Stimulated activated CD8-positive, alpha-beta memory T cell treated with anti-CD3 and anti-CD28 coated beads, Interleukin-4, amount 100 ng/mL, for 48 hours (primary cell): ENCODE measurements at regions not wholly inside any gene's neighbourhood (a gene's known extent, or its start where the extent isn't known, plus 50 kb on each side); places are given as distances from the start of the nearest gene placed in this dataset.

Experiments used
- DNase-seq: peaks from one replicate; pipeline ENCODE4 v3.0.0-alpha.2; 2020

DNA sequence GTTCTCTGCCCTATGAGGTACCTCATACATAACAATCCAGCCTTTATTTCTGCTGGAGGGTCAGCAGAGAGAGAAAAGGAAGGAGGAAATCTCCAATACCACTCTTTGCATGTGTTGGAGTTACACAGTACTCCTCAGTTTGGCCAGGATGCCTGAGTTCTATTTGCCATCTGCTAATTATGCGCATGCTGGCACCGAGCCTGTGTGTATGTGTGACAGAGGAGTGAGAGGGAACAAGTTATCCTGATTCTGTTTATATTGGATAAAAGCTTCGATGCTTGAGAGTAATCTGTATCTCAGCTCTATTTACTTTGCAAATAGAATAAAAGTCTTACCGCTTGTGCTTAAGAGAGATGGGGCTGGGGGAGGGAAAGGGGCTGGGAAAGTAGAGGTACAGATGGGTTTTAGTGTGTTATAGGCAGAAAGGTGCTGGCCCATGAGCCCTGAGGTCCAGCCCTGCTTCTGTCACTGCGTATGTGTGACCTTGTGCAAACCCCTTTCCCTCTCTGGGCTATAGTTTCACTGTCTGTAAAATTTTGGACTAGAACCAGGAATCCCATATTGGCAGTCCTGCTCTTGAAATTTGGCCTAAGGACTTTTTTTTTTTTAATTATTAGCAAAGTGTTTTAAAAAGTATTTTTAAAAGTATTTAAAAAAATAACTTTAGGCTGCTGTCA lies 54.5 kb upstream of the PLXNA2 start:
- DNase-seq = no peak

DNA sequence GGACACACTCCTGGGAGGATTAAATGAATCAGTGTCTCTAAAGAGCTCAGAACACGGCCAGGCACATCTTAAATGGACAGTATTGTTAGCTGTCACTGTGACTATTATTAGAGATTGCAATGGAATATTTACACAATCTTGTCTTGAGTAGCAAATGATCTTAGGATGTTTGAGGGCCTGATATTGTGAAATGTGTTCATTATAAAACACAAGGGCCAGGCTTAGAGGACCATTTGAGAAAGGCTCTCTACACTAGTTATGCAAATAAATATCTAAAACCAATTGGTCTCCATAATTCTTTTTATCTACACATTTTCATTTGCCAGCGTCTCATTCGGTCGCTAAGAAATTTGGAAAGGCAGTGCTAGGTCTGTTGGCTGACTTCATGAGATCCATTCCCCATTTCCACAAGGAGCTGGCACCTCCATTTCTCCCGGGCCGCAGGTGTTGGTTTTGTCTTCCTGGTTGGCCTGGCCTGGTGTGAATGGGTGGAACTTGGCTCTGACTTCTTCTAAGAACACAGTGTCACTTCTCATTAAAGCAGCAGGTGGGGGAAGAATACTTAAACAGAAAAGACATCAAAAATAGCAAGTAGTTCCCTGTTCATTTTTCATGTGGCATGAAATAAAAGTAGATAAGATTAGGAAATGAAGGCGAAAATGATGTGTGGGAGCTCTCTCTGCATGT lies 56.0 kb upstream of the PLXNA2 start:
- no peak for DNase-seq

DNA sequence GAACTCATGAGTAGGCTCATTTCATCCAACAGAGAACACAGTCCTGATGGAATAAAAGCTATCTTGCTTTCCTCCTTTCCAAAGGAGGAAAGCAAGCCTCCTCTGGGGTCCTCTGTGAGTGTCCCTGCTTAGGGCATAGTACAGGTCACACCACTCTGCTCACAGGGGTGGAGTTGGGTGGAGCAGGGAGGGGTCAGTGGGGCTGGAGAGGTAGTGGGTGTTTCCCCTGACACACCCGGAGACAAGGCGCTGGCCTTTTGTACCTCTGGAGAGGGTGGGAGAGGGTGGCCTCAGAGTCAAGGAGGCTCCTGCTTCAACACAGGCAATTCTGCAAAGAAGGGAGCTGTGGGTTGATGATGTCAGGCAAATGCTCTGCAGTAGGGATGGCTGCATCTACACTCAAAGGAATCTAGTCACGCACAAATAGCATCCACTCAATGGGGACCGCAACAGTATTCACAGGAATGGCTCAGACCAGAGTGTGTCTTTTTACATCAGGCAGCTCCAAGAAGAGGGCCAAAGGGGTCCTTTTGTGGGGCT lies 58.6 kb upstream of the PLXNA2 start:
- DNase-seq = no peak

DNA sequence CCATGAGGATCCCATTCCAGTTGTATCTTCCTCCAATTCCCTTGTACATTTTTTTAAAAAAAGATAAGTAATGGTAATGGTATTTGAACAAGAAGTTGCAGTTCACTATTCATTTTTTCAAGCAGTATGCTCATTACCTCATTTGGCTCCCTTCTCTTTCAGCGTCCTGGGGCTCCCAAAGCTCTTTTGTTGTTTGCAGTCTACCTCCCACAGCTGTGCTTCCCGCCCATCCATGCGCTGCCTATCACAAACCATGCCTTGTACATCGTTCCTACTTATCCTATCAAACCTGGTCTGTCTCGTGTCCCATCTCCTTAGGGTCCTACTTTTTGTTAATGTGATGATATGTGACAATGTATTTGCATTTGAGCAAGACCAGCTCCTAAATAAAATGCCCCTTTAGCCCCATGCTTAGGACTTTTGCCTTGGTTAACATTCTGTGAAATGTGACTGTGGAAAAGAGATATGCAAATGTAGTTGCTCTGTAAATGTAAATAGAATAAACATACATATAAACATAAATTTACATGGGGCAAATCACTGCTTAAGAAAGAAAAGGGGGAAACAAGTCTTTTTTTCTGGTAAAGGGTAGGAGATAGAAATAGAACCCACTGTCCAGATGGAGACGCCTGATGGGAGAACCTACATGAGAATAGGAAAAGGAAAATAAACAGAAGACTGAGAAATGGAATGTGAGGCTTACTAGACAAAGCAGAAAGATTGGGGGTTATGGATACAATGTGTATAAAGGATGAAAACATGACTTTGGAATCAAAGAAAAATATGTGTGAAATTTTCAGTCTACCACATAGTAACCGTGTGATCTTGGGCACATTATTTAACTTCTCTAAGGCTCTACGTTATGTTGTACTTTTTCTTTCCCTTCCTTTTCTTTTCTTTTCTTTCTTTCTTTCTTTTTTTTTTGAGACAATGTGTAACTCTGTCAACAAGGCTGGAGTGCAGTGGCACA lies 59.8 kb upstream of the PLXNA2 start:
- DNase-seq = no peak

DNA sequence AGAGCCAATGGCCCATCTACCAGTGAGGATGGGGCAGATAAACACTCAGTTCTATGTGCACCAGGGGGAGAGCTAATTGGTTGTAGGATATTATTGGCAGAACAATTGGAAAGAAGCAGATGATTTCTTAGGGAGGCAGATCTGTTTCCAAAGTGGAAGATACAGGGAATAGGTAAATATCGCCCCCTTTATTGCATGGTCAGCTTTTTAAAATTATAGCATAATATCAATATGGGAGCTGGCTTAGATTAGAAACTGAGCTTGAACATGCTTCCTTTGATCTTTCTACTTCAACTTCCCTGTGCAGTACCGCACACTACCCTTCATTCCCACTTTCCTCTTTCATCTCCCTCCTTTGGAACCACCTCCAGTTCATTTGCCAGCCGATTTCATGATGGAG lies 64.0 kb upstream of the PLXNA2 start:
- DNase-seq = no peak

DNA sequence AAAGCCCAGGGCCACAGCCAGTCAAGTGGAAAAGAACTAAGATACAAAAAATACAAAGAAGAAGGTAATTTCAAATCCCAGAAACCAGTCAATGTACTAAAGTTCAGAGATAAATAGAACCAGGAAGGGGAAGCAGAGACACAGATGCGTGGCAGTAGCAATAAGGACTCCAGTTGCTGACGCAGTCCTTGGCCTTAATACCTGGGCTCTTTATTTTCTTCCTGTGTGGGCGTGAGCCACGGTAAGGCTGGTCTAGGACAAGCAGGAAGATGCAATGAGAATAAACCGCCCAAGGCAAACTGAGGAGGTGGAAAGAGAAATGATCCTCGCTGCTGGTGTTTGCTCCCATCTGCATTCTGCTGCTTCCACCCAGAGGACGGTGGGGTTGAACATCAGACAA lies 65.6 kb upstream of the PLXNA2 start:
- DNase-seq = no peak

DNA sequence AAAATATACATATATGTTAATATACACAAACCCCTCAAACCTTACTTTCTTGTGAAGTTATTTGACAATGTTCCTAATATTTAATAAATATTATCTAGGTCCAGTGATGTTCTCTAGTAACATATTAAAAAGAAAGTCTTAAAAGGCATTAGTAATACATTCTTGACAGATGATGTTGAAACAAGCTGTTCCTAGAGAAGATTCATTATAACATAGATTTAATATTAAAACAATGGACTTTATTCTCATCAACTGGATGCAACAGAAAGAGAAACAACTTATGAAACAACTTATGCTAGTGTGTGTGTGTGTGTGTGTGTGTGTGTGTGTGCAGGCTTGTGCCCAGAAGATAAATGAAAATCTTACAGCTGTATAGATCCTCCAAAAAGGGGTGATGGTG lies 68.5 kb upstream of the PLXNA2 start:
- DNase-seq = no peak

DNA sequence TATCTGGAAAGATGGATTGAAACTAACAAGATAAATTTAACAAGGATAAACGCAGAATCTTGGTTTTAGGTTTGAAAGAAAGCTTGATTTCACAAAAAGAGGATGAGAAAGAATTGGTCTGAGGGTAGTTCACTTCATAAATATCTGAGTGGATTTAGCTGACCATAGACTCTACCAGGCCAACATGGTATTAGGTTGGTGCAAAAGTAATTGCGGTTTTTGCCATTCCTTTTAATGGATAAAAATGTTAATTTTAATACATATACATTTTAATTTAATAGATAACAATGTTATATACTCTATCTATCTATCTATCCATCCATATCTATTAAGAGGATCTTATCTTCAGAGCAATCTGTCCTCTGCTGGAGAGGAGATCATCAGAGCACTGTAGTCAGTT lies 70.2 kb upstream of the PLXNA2 start:
- no peak for DNase-seq

DNA sequence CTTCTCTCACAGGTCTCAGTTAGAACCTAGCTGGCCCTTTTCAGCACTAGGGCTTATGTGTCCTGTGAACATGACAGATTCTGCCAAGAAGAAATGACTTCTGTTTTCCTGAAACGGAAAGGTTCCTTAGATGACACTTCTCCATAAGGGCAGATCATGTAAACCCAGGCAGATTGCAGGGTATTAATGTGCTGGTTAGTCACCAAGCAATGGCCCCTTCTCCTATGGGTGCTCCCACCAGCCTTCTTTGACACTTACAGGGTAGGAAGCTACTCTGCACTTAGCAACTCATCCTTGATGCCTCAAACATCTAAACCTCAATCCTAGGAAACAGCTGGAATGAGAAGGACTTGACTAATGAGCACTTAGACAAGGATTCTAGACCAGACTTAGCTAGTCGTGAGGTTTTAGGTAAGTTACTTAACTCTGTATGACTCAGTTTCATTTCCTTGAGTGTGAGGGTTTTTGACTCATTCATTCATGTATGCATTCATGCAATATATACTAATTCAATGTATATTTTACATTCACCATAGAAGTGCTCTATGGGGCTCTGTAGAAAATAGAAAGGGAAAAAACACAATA lies 74.1 kb upstream of the PLXNA2 start:
- no peak for DNase-seq

DNA sequence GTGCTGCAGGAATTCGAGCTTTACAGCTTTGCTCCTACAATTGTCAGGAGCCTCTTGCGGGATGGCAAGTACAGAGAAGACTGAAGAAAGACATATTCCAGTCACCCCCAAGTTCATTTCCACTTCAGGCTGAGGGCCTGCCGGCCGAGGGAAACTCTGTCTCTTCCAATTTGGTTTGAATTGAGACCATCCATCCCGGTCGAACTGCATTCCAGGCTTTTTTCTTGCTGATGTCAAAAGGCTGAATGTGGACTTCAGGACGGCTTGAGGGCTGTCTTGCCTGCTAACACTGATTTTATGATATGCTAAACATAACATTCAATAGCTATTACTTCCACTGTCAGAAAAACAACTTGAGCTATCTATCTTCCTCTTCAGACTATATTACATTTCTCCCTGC lies 79.8 kb upstream of the PLXNA2 start:
- DNase-seq = no peak

DNA sequence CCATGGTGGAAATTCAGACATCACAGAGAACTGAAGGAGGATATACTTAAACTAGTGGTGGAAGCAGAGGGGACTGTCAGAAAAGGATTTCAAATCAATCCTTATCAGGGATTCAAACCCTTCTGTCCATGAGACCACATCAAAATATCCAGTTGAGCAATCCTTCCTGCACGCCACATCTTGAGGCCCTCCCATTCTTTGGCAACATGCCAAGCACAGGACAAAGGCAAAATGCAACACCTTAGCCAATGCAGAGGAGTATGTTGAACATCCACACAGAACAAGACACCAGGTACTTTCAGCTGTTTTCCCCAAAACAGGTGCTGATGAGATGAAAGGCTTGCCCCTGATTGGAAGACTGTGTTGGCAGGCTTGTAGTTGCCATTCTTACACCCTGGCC lies 81.8 kb upstream of the PLXNA2 start:
- DNase-seq = no peak

DNA sequence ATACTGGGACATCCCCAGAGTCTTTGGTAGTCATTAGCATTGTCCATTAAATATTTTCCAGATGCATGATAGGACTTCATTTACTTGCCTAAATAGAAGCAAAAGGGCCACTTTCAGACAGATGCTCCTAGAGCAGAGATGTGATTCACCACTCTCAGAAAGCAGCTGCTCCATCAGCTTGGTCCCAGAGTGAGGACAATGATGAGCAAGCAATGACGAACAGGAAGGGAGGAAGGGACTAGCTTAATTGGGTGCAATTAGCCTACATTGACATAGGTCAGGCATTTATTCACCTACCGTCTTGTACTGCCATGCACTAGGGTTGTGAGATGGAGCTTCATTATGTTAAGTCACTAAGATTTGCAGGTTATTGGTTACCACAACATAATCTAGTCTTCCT lies 85.1 kb upstream of the PLXNA2 start:
- no peak for DNase-seq

DNA sequence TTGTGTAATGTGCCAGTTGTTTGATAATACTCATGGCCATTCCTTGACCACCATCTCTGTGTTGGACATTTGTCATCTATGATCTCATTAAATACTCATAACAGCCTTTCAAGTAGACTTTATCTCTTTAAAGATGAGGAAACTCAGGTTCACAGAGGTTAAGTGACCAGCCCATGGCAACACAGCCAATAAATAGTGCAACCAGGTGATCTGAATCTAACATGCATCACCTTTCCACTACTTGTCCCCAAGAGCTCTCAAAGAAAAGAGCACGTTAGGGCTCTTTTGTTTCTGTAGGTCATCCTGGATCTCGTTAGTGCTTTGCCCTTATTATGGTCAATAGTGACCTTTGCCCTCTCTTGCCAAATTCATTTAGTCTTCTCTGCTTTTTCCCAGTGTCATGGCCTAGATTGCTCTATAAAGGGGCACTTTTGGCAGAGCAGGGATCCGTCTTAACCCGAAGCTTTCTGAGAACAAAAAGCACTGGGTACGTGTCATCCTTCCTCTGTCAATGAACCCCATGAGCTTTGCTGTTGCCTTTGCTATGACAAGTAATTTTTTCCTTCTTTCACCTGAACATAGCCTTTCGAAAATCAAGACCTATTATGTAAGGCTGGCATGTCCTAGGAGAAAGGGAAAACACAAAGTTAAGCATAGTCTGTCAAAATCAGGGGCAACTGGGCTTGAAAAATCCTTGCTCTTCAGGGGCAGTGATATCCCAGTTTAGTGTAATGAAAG lies 88.0 kb upstream of the PLXNA2 start:
- no peak for DNase-seq

DNA sequence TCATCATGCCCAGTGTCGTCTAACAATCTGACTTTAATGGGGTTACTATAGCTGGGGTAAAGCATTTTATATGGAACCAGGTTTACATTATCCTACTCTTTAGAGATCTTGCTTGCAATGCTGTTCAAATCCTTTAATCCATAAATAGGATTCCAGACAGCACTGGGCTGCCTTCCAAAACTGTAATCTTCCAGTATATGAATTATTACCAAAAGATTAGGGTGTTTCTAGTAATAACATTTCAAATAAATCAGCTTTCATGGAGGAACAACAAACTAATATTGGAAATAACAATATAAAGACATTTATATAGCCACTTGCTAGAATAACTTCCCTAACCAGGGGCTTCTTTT lies 88.6 kb upstream of the PLXNA2 start:
- no peak for DNase-seq

DNA sequence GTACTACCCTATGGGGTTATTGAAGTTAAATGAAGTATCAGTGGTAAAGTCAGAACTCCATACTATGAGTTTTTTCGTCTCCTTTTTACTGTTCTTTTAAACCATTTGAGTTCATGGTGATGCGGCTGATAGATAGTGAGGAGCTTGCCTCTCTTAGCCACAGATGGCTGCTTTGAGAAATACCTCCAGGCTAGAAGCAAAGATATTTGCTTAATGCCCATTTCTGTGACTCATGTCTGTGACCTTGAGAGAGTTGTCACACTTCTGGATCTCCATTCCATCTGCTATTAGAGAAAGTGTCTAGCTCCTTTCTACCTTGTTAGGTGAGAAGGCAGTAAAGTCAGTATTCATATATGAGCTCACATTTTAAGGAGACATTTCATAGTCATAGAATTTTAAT lies 89.5 kb upstream of the PLXNA2 start:
- DNase-seq = no peak

DNA sequence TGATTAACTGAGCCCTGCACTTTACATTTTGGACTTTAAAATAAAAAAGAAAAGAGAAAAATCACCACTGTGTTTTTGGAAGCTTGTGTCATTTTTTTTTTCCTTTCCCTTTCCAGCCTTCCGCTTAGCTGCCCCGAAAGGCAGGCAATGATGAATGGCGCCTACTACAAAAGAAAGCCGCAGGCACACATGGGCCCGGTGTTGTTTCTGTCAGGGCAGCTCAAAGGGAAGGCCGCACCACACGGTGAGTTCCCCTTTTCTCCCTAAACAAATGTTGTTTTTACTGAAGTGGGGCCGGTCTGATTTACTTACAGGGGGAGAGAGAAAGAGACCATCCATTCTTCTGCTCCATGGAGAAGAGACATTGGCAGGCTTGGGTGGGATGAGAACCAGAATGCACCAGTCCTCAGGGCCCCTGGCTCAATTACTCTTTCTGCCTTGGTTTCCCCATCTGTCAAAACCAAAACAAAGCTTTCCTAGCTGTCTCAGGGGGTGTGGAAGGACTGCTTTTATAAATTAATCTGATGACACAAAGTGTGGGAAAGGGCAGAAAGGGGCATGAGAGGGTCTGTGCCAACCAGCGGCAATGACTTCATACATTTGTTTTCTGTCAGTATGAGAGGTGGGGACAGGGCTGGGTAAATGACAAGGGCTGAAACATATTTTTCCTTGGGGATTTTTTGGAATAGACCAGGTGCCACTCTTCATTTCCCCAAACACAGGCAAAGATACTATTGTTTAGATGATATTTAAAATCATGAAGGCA lies 91.4 kb upstream of the PLXNA2 start:
- DNase-seq = no peak

DNA sequence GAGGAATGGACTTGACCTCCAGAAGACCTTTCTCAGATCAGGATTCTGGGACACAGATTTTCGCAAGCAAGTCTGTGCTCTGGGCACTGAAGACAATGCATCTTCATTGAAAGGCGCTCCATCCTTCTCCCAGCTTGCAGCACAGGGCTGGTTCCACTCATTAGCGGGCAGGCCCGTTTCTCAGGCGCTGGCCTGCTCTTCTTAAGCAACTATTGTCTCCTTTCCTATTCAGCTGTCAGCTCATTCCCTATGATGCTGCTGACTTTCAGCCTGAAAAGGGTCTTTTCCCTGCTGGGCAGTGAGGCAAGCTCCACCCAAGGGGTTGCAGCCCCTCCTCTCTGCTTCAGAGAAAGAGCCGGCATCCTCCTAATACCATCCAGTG lies 91.9 kb upstream of the PLXNA2 start:
- no peak for DNase-seq

DNA sequence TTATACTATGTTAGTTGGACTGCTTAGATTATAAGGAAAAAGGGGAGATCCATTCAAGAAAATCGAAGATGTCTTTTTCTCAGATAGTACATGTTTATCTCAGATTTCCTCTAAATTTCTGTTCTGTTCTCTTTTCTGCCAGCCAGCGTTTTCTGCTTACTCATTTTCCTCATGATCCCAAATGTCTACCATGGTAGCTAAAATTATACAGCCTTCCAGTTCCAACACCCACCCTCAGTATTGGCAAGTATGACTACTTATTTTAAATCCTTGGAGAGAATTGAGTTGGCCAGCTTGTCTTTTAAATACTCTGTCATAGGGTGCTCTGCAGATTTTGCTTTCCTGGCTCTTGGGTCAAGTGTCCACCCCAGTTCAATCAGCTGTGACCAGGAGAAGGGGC lies 95.7 kb upstream of the PLXNA2 start:
- no peak for DNase-seq

DNA sequence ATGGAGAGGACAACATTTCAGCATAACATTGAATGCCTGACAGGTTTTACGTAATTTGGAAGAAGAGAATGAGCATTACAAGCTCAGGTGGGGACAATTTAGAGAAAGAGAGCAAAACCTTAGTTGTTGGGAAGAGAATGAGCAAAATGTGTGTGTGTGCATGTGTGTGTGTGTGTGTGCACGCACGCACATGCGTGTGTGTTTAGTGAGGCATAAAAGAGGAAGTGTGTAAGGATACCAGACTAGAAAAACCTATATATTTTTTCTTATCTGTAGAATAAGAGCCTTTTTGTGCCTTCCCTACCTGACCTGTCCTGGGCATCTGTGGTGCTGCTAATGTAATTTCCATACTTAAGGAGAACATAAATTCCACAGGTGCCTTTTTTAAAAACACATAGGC lies 99.0 kb upstream of the PLXNA2 start:
- DNase-seq = no peak

DNA sequence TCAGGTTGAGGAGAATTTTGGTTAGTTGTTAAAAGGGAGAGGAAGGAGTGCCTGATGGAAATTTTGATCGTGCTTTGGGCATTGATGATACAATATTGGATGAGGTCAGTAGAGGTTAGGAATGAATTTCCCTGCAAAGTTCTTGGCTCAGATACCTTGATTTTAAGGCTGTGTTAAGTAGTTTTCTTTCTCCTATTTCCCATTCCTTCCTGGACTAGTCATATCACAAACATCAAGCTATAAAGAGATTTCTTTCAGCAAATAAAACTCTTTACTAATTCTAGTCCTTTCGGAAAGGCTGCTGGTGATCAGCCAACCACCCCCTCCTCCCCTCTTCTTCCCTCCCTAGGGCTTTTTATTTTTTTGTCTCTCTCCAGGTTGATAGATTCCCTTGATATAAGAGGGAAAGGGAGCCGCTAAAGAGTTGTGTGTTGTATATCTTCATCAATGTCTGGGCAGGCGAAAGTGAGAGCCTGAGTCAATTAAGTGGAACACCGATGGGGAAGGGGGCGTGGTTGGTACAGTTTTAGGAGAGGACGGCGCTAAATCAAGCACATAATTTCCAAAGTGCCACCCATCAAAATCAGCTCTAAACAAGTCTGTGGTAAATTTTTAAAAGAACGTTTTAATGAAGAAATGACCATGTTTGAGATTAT lies 100.1 kb upstream of the PLXNA2 start:
- DNase-seq = no peak

DNA sequence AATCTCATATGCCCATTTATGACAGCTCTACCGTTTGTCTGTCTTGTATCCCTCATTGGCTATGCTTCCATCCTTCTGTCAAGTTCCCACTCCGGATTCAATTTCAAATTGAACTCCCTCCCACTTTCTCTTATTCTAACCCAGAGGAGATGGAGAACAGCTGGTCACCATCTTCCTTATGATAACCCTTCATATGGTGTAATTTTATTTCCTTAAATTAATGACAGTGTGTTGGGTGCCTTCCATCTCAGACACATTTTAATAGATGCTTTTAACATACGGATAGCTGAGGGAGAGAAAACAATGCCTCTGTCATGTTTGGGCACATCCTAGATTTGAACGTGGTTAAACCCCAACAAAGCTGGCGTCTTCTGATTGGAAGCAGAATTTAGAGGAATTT lies 103.0 kb upstream of the PLXNA2 start:
- DNase-seq = no peak
